Spleen (tissue), 11 donors: ENCODE measurements at regions not wholly inside any gene's neighbourhood (a gene's known extent, or its start where the extent isn't known, plus 50 kb on each side); places are given as distances from the start of the nearest gene placed in this dataset.
A peak's percentile ranks its signal among the peaks of the same experiment; 100 is the strongest.

Experiments used
- DNase-seq: peaks from one replicate; pipeline ENCODE4 v3.0.0-alpha.2; 2020
- H3K27ac ChIP-seq, 8 donors: fragments of 200-600 bp; sonication (generic) in 7 of 8; 1 replicate in 4 of 8; 2 replicates in 4 of 8; pipeline versions ENCODE4 v1.5.0 to v1.8.0; 2016 to 2021; ENCODE audit warnings: inconsistent platforms in 4 of 8, mild to moderate bottlenecking in 4 of 8, moderate library complexity in 1 of 8
- H3K27me3 ChIP-seq, 7 donors: fragments of 200-600 bp; sonication (generic) in 6 of 7; replicated peaks in 1 of 7; 1 replicate in 4 of 7; 2 replicates in 3 of 7; pipeline versions ENCODE4 v1.5.0 to v1.8.0; 2016 to 2021; ENCODE audit warnings: inconsistent platforms in 3 of 7, mild to moderate bottlenecking in 1 of 7
- H3K36me3 ChIP-seq, 6 donors: fragments of 200-600 bp; sonication (generic) in 5 of 6; 1 replicate in 4 of 6; 2 replicates in 2 of 6; pipeline versions ENCODE4 v1.5.0 to v1.8.0; 2016 to 2021; ENCODE audit warnings: inconsistent platforms in 2 of 6
- H3K4me1 ChIP-seq, 6 donors: fragments of 200-600 bp; sonication (generic) in 5 of 6; 1 replicate in 3 of 6; 2 replicates in 3 of 6; pipeline versions ENCODE4 v1.5.0 to v1.8.0; 2016 to 2021; ENCODE audit warnings: inconsistent platforms in 3 of 6
- H3K4me3 ChIP-seq, 8 donors: fragments of 200-600 bp; sonication (generic) in 7 of 8; 1 replicate in 4 of 8; 2 replicates in 4 of 8; pipeline versions ENCODE4 v1.5.0 to v1.8.0; 2016 to 2021; ENCODE audit warnings: inconsistent platforms in 4 of 8, mild to moderate bottlenecking in 4 of 8, moderate library complexity in 2 of 8
- H3K9me3 ChIP-seq, 8 donors: fragments of 200-600 bp; sonication (generic) in 7 of 8; 1 replicate in 4 of 8; 2 replicates in 4 of 8; pipeline versions ENCODE4 v1.5.0 to v1.8.0; 2016 to 2021; ENCODE audit warnings: inconsistent platforms in 4 of 8
- POLR2A ChIP-seq, 3 donors: fragments of 450-650 bp; IDR thresholded peaks; one replicate each; pipeline ENCODE4 v1.5.1; 2017; ENCODE audit warnings: antibody characterized with exemption in 3 of 3, mild to moderate bottlenecking in 1 of 3
- POLR2AphosphoS5 ChIP-seq, 3 donors: sonication (generic); formaldehyde crosslinking; IDR thresholded peaks; one replicate each; pipeline ENCODE4 v1.5.1; 2017; ENCODE audit warnings: antibody characterized with exemption in 3 of 3
- WGBS, 5 donors: extraction: QIAGEN DNeasy Blood & Tissue Kit in 3 of 5; methylation state at CpG; one replicate each; pipeline versions ENCODE4 v1.1.5 to v1.1.7; 2013 to 2018; 5-methylcytosine and 5-hydroxymethylcytosine counted together
- intact Hi-C: fragments of 100-400 bp; cut with DNase I; formaldehyde crosslinking; loops from one replicate; pipeline ENCODE4 v1.15.0; 2023; ENCODE audit warnings: low total_unique reads
- TF ChIP-seq, protein P1 (sequence below), 11 experiments: fragments of 200-600 bp in 7 of 11; fragments of 450-650 bp in 4 of 11; sonication (generic) in 4 of 11; IDR thresholded peaks in 8 of 11; conservative IDR thresholded peaks in 3 of 11; 1 replicate in 7 of 11; 2 replicates in 4 of 11; pipeline versions ENCODE4 v1.4.0 to v1.8.0; 2016 to 2021; ENCODE audit warnings: antibody characterized with exemption in 11 of 11, inconsistent platforms in 4 of 11, mild to moderate bottlenecking in 1 of 11
- donor health status: healthy with polysubstance abuse.
- donor health status: DM: no; HTN: no; CAD: no; lungs with moderate emphysema.
- donor health status: DM: no; HTN: no; CAD: no.
- donor health status: Bipolar disorder and iron deficiency.
- donor health status: healthy.
- donor health status: DM: no; HTN: no; CAD: no.
- donor health status: DM: yes; HTN: yes; CAD: no.

DNA sequence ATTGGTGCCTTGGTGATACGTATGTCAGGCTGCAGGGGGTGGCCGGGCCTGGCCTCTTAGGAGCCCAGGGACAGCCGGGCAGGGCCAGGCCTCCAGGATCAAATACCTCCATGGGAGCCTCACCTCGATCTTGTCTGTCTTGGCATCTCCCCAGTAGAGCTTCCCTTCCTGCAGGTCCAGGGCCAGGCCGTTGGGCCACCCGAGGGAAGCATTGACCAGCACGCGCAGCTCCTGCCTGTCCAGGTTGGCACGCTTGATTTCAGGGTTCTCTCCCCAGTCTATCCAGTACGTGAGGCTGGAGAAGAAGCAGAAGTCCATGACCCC, 137.7 kb downstream of the CRYBB2 start:
- peak; percentile 67 for DNase-seq
- H3K4me1 ChIP-seq = peaks cover 0 to 6% (median 3%) of the 10 kb centered on the region in 6 donors
- no peaks in the 10 kb centered on the region for H3K9me3 ChIP-seq
- TF ChIP-seq, protein P1, sequence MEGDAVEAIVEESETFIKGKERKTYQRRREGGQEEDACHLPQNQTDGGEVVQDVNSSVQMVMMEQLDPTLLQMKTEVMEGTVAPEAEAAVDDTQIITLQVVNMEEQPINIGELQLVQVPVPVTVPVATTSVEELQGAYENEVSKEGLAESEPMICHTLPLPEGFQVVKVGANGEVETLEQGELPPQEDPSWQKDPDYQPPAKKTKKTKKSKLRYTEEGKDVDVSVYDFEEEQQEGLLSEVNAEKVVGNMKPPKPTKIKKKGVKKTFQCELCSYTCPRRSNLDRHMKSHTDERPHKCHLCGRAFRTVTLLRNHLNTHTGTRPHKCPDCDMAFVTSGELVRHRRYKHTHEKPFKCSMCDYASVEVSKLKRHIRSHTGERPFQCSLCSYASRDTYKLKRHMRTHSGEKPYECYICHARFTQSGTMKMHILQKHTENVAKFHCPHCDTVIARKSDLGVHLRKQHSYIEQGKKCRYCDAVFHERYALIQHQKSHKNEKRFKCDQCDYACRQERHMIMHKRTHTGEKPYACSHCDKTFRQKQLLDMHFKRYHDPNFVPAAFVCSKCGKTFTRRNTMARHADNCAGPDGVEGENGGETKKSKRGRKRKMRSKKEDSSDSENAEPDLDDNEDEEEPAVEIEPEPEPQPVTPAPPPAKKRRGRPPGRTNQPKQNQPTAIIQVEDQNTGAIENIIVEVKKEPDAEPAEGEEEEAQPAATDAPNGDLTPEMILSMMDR (IDR thresholded peaks at IDR 0.05 in 8 of 11, conservative IDR thresholded peaks at IDR 0.05 in 3 of 11) = no peak
- TF ChIP-seq POLR2AphosphoS5 (IDR thresholded peaks at IDR 0.05) (no peak), POLR2A (IDR thresholded peaks at IDR 0.05) (no peak)
- no peak overlapping the region for H3K4me3 ChIP-seq
- no peaks in the 10 kb centered on the region for H3K27me3 ChIP-seq
- no peak overlapping the region for H3K27ac ChIP-seq
- intact Hi-C loops = no loop called here
- WGBS, 5 donors = 86 to 92% (median 90%) methylated on average over 7 to 10 of the region's 10 CpGs
- H3K36me3 ChIP-seq = peaks cover 4 to 93% (median 60%) of the 10 kb centered on the region in 6 donors

DNA sequence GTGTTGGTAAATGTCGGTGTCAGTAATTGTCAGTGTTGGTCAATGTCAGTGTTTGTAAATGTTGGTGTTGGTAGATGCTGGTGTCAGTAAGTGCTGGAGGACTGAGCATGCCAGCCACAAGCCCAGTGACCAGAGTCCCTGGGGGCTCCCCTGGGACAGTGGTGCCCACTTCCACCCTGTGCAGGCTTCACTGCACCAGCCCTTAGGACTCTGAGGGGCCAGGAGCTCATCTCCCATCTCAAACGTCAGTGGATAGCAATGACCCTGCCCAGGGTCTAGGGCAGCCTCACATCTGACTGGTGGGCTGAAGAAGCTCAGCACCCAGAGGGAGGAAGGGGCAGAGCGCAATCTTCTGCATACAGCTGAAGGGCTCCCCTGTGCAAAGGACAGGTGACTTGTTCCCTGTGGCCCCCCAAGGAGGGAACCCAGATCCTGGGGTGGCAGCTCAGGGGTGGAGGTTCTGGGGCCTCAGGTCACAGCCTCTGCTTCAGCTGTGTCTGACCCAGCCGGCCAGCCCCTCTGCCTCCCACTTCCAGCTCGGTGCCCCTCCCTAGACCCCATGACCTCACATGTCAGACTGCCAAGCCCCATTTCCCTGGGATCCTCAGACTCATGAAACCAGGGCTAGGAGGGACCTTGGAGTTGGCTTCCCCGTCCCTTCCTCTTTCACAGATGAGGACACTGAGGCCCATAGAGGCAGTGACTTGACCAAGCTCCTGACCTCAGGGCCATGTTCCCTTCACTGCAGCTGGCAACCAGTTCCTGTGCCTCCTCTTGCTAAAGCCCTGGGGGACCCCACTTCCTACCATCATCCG, 138.4 kb downstream of the CRYBB2 start:
- peaks cover 4 to 86% (median 55%) of the 10 kb centered on the region in 6 donors for H3K36me3 ChIP-seq
- H3K9me3 ChIP-seq = no peaks in the 10 kb centered on the region
- TF ChIP-seq POLR2AphosphoS5 (IDR thresholded peaks at IDR 0.05) (no peak), POLR2A (IDR thresholded peaks at IDR 0.05) (no peak)
- TF ChIP-seq, protein P1 (IDR thresholded peaks at IDR 0.05 in 8 of 11, conservative IDR thresholded peaks at IDR 0.05 in 3 of 11) = no peak
- intact Hi-C loops = no loop called here
- peaks cover 0 to 13% (median 8%) of the 10 kb centered on the region in 6 donors for H3K4me1 ChIP-seq
- peak; percentile 55 for DNase-seq
- no peak overlapping the region for H3K4me3 ChIP-seq
- 70 to 89% (median 82%) methylated on average over 3 to 7 of the region's 7 CpGs for WGBS, 5 donors
- no peak overlapping the region for H3K27ac ChIP-seq
- H3K27me3 ChIP-seq = no peaks in the 10 kb centered on the region

DNA sequence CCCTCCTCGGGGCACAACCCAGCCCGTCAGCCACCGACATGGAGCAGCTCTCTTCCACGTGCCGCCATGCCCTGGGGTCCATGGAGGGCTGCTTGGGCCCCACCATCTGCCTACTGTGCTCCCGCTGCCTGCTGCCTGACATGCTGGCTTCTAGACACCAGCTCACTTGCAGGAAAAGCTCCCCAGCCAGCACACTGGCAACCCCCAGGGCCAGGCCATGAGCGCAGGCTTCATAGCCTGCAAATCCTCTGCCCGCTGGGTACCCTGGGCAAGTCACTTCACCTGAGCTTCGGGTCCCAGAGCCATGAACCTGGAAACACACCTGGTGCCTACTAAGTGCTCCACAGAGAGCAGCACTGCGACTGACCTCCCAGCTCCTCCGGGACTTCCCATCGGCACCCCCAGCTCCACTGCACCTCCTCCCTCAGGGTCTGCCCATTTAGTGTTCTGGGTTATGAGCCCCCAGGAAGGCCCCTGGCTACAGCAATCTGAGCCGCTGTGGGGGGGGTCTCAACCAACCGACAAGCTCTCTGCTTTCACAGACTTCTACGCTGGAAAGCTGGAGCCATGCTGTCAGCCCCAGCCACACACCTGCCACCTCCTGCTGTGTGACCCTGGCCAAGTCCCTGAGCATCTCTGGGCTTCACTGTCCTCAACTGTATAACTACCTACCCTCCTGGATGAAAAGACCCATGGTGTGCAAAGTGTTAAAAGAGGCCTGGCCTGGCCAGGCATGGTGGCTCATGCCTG, 139.2 kb downstream of the CRYBB2 start:
- Histone ChIP-seq H3K4me1 (peaks cover 0 to 18% (median 9%) of the 10 kb centered on the region in 6 donors), H3K9me3 (no peaks in the 10 kb centered on the region), H3K36me3 (peaks cover 2 to 79% (median 47%) of the 10 kb centered on the region in 6 donors), H3K27ac (no peak overlapping the region), H3K27me3 (no peaks in the 10 kb centered on the region), H3K4me3 (no peak overlapping the region)
- whole genome bisulfite sequencing, 5 donors = 75 to 88% (median 84%) methylated on average over 11 to 15 of the region's 15 CpGs
- peak; percentile 54 for DNase-seq
- intact Hi-C loops = no loop called here
- TF ChIP-seq POLR2AphosphoS5 (IDR thresholded peaks at IDR 0.05) = peak in 1 of 3 donors; percentile 19
- TF ChIP-seq POLR2A (IDR thresholded peaks at IDR 0.05) = no peak

DNA sequence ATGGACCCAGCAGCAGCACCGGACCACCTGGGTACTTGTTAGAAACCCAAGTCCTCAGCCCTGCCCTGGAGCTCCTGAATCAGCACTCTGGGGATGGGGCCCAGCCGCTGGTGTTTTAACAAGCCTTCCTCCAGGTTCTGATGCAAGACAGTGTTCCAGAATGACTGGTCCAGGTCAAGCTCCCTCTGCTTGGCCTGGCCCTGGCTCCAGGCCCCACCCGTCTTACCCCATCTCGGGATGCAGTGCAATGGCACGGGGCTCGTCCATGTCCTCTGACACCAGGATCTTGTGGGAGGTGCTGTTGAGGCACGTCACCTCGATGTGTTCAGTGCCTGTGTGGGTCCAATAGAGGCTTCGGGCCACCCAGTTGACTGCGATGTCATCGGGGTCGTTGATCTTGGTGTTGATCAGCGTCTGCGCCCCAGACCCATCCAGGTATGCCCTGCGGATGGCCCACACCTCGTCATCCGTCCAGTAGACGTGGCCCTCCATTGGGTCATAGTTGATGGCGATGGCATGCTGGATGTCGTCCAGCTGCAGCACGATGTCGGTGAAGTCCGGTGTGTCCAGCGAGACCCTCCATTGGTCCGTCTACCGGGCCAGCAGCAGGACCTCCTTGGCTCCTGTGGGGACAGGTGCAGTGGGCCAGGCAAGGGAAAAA, 140.3 kb downstream of the CRYBB2 start:
- 91 to 97% (median 96%) methylated on average over 17 to 26 of the region's 26 CpGs for WGBS, 5 donors
- intact Hi-C loops = loop anchor here (10.0 kb wide), 1 partner anchor 65 kb away; no protein-coding TSS in a partner anchor
- Histone ChIP-seq H3K27me3 (no peaks in the 10 kb centered on the region), H3K36me3 (peaks cover 0 to 73% (median 36%) of the 10 kb centered on the region in 6 donors), H3K9me3 (no peaks in the 10 kb centered on the region), H3K4me1 (peaks cover 0 to 30% (median 17%) of the 10 kb centered on the region in 6 donors), H3K4me3 (no peak overlapping the region), H3K27ac (no peak overlapping the region)
- DNase-seq = peak; percentile 45
- peak in 1 of 3 donors; percentile 21 for TF ChIP-seq POLR2AphosphoS5 (IDR thresholded peaks at IDR 0.05)
- TF ChIP-seq, protein P1 (IDR thresholded peaks at IDR 0.05 in 8 of 11, conservative IDR thresholded peaks at IDR 0.05 in 3 of 11) = no peak
